ENCODE measurements at regions not wholly inside any gene's neighbourhood (a gene's known extent, or its start where the extent isn't known, plus 50 kb on each side); places are given as distances from the start of the nearest gene placed in this dataset.

GRCh38 chr5:29715167-29715566, 1478.3 kb upstream of the CDH6 start:
- no peaks in the 10 kb centered on the region for H3K79me2 ChIP-seq (ENCODE audit: insufficient read depth, low read length)
- no peaks in the 10 kb centered on the region for H3K4me1 ChIP-seq (ENCODE audit: insufficient read depth, low read length)
- no peak overlapping the region for H3K27ac ChIP-seq (ENCODE audit: low read depth, low read length)
- H4K20me1 ChIP-seq (ENCODE audit: insufficient read depth, low read length): no peaks in the 10 kb centered on the region
- no peak overlapping the region for H2AFZ ChIP-seq (ENCODE audit: low read length)
- no peak overlapping the region for H3K4me2 ChIP-seq (ENCODE audit: insufficient read depth, low read length)
- H3K36me3 ChIP-seq (ENCODE audit: insufficient read depth, low read length): no peaks in the 10 kb centered on the region
- no peak for DNase-seq (ENCODE audit: insufficient read length, low spot score, missing footprints)
- no peaks in the 10 kb centered on the region for H3K9me3 ChIP-seq (ENCODE audit: low read depth, low read length)
- no peaks in the 10 kb centered on the region for H3K27me3 ChIP-seq (ENCODE audit: insufficient read depth, low read length)
- no peak overlapping the region for H3K4me3 ChIP-seq (ENCODE audit: insufficient read depth, low read length)
- no peak for TF ChIP-seq CTCF (IDR thresholded peaks at IDR 0.05; ENCODE audit: extremely low read depth, low read depth, low read length)

- Histone ChIP-seq H3K4me3 (ENCODE audit: insufficient read depth, low read length) (no peak overlapping the region), H2AFZ (ENCODE audit: low read length) (no peak overlapping the region), H3K4me2 (ENCODE audit: insufficient read depth, low read length) (no peak overlapping the region), H4K20me1 (ENCODE audit: insufficient read depth, low read length) (no peaks in the 10 kb centered on the region), H3K27me3 (ENCODE audit: insufficient read depth, low read length) (no peaks in the 10 kb centered on the region), H3K4me1 (ENCODE audit: insufficient read depth, low read length) (no peaks in the 10 kb centered on the region), H3K9me3 (ENCODE audit: low read depth, low read length) (no peaks in the 10 kb centered on the region), H3K79me2 (ENCODE audit: insufficient read depth, low read length) (no peaks in the 10 kb centered on the region), H3K27ac (ENCODE audit: low read depth, low read length) (no peak overlapping the region), H3K36me3 (ENCODE audit: insufficient read depth, low read length) (no peaks in the 10 kb centered on the region)
- DNase-seq (ENCODE audit: insufficient read length, low spot score, missing footprints): no peak
- TF ChIP-seq CTCF (IDR thresholded peaks at IDR 0.05; ENCODE audit: extremely low read depth, low read depth, low read length): no peak
These were observed 1490.6 kb upstream of the CDH6 start for GRCh38 chr5:29702875-29703274.

GRCh38 chr5:29701600-29701999, 1491.9 kb upstream of the CDH6 start:
- H3K4me3 ChIP-seq (ENCODE audit: insufficient read depth, low read length): no peak overlapping the region
- H3K4me2 ChIP-seq (ENCODE audit: insufficient read depth, low read length): no peak overlapping the region
- H3K36me3 ChIP-seq (ENCODE audit: insufficient read depth, low read length): no peaks in the 10 kb centered on the region
- TF ChIP-seq CTCF (IDR thresholded peaks at IDR 0.05; ENCODE audit: extremely low read depth, low read depth, low read length): no peak
- H3K79me2 ChIP-seq (ENCODE audit: insufficient read depth, low read length): no peaks in the 10 kb centered on the region
- H3K27me3 ChIP-seq (ENCODE audit: insufficient read depth, low read length): no peaks in the 10 kb centered on the region
- no peaks in the 10 kb centered on the region for H3K9me3 ChIP-seq (ENCODE audit: low read depth, low read length)
- no peak overlapping the region for H2AFZ ChIP-seq (ENCODE audit: low read length)
- no peaks in the 10 kb centered on the region for H4K20me1 ChIP-seq (ENCODE audit: insufficient read depth, low read length)
- H3K4me1 ChIP-seq (ENCODE audit: insufficient read depth, low read length): no peaks in the 10 kb centered on the region
- no peak for DNase-seq (ENCODE audit: insufficient read length, low spot score, missing footprints)
- no peak overlapping the region for H3K27ac ChIP-seq (ENCODE audit: low read depth, low read length)

GRCh38 chr5:29697785-29698414, 1495.6 kb upstream of the CDH6 start:
- H3K4me1 ChIP-seq (ENCODE audit: insufficient read depth, low read length): no peaks in the 10 kb centered on the region
- H2AFZ ChIP-seq (ENCODE audit: low read length): no peak overlapping the region
- no peaks in the 10 kb centered on the region for H3K9me3 ChIP-seq (ENCODE audit: low read depth, low read length)
- DNase-seq (ENCODE audit: insufficient read length, low spot score, missing footprints): no peak
- no peaks in the 10 kb centered on the region for H3K27me3 ChIP-seq (ENCODE audit: insufficient read depth, low read length)
- H3K36me3 ChIP-seq (ENCODE audit: insufficient read depth, low read length): no peaks in the 10 kb centered on the region
- H3K27ac ChIP-seq (ENCODE audit: low read depth, low read length): no peak overlapping the region
- no peaks in the 10 kb centered on the region for H3K79me2 ChIP-seq (ENCODE audit: insufficient read depth, low read length)
- no peaks in the 10 kb centered on the region for H4K20me1 ChIP-seq (ENCODE audit: insufficient read depth, low read length)
- no peak overlapping the region for H3K4me3 ChIP-seq (ENCODE audit: insufficient read depth, low read length)
- no peak for TF ChIP-seq CTCF (IDR thresholded peaks at IDR 0.05; ENCODE audit: extremely low read depth, low read depth, low read length)
- H3K4me2 ChIP-seq (ENCODE audit: insufficient read depth, low read length): no peak overlapping the region

Data from osteoblast (primary cell).